Prostate gland (tissue), 1 donor: ENCODE measurements at regions not wholly inside any gene's neighbourhood (a gene's known extent, or its start where the extent isn't known, plus 50 kb on each side); places are given as distances from the start of the nearest gene placed in this dataset.

Source experiments
- POLR2A ChIP-seq: fragments of 450-650 bp; IDR thresholded peaks from one replicate; pipeline ENCODE4 v1.6.1; 2016; ENCODE audit warnings: antibody characterized with exemption, mild to moderate bottlenecking
- POLR2AphosphoS5 ChIP-seq: sonication (generic); formaldehyde crosslinking; IDR thresholded peaks from one replicate; pipeline ENCODE4 v1.6.1; 2017; ENCODE audit warnings: antibody characterized with exemption

GRCh38 chrX:80876877-80877276 lies 67.2 kb upstream of the BRWD3 start:
- TF ChIP-seq POLR2A, result no peak
- TF ChIP-seq POLR2AphosphoS5, result no peak
